ENCODE measurements at regions not wholly inside any gene's neighbourhood (a gene's known extent, or its start where the extent isn't known, plus 50 kb on each side); places are given as distances from the start of the nearest gene placed in this dataset.

- CTCF ChIA-PET, result no interaction called here
- Histone ChIP-seq H3K4me2 (ENCODE audit: insufficient read depth, low read length) (no peak overlapping the region), H3K4me1 (ENCODE audit: control insufficient read depth, extremely low read depth, insufficient read depth, low read length) (no peaks in the 10 kb centered on the region), H2AFZ (ENCODE audit: low read depth, low read length) (no peak overlapping the region), H3K9me3 (replicated peaks; ENCODE audit: control insufficient read depth, insufficient read depth, low read length) (no peaks in the 10 kb centered on the region), H3K4me3 (replicated peaks in 1 of 3; ENCODE audit: insufficient read depth in 1 of 3, low read depth in 1 of 3, low read length in 3 of 3) (no peak overlapping the region), H3K9ac (replicated peaks; ENCODE audit: extremely low read depth, insufficient read depth, low read length) (no peak overlapping the region), H3K36me3 (ENCODE audit: control insufficient read depth in 2 of 2, extremely low read depth in 1 of 2, insufficient read depth in 2 of 2, low read length in 2 of 2) (no peaks in the 10 kb centered on the region), H3K27ac (ENCODE audit: insufficient read depth, low read depth, low read length) (no peak overlapping the region), H3K79me2 (ENCODE audit: control insufficient read depth, insufficient read depth, low read length) (no peaks in the 10 kb centered on the region), H3K9me1 (replicated peaks; ENCODE audit: control insufficient read depth, extremely low read depth, insufficient read depth, low read length) (no peaks in the 10 kb centered on the region), H4K20me1 (replicated peaks; ENCODE audit: control insufficient read depth, extremely low read depth, insufficient read depth, low read length) (no peaks in the 10 kb centered on the region), H3K27me3 (ENCODE audit: control insufficient read depth in 2 of 2, insufficient read depth in 2 of 2, low read length in 2 of 2) (no peaks in the 10 kb centered on the region)
- dilution Hi-C loops (cut with MboI; ENCODE audit: extremely low pct_ligation_motif_present, low sequenced_read_pairs), result no loop called here
- no peak for FAIRE-seq
- no TSS peak for BruUV-seq (replicated peaks)
- TF ChIP-seq POLR2A (IDR thresholded peaks at IDR 0.05; ENCODE audit: low read depth, low read length), result no peak
- TF ChIP-seq MYC (IDR thresholded peaks at IDR 0.05; ENCODE audit: low read depth, low read length), result no peak
- no peak for TF ChIP-seq CTCF (IDR thresholded peaks at IDR 0.05; ENCODE audit: extremely low read depth in 1 of 2, insufficient read depth in 1 of 2, low read depth in 1 of 2, low read length in 2 of 2)
- no peak for TF ChIP-seq GATA2 (IDR thresholded peaks at IDR 0.05; ENCODE audit: insufficient read depth, insufficient read length, low read depth, low read length)
- TF ChIP-seq JUN (IDR thresholded peaks at IDR 0.05; ENCODE audit: borderline replicate concordance, insufficient read depth, insufficient read length, low read depth), result no peak
- no peak for TF ChIP-seq FOS (IDR thresholded peaks at IDR 0.05; ENCODE audit: borderline replicate concordance, insufficient read depth, low read length)
- TF ChIP-seq EZH2 (IDR thresholded peaks at IDR 0.05; ENCODE audit: borderline replicate concordance, low read depth, low read length, severe bottlenecking), result no peak
- TF ChIP-seq, protein P1, sequence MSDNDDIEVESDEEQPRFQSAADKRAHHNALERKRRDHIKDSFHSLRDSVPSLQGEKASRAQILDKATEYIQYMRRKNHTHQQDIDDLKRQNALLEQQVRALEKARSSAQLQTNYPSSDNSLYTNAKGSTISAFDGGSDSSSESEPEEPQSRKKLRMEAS (IDR thresholded peaks at IDR 0.05; ENCODE audit: insufficient read depth, insufficient read length), result no peak
- TF ChIP-seq POLR2AphosphoS5 (IDR thresholded peaks at IDR 0.05; ENCODE audit: insufficient read depth, low read depth, low read length), result no peak
- no peak for DNase-seq (ENCODE audit: low read depth, low spot score)
- intact Hi-C loops (cut with micrococcal nuclease), result no loop called here
- POLR2A ChIA-PET, result no interaction called here
These were observed 89.4 kb downstream of the PLXNA1 start for GRCh38 chr3:127072221-127072771.
